NT2/D1 (cell line): ENCODE measurements at regions not wholly inside any gene's neighbourhood (a gene's known extent, or its start where the extent isn't known, plus 50 kb on each side); places are given as distances from the start of the nearest gene placed in this dataset.

ENCODE experiments used
- SUZ12 ChIP-seq: IDR thresholded peaks from 2 replicates; pipeline ENCODE4 v1.6.1; 2011; ENCODE audit not compliant: insufficient read length, insufficient read depth; ENCODE audit errors: extremely low read depth
- YY1 ChIP-seq: IDR thresholded peaks from 2 replicates; pipeline ENCODE4 v1.6.1; 2011; ENCODE audit not compliant: insufficient read length, insufficient read depth
- ZNF274 ChIP-seq: IDR thresholded peaks from 2 replicates; pipeline ENCODE4 v1.6.1; 2011; ENCODE audit warnings: mild to moderate bottlenecking, low read depth, low read length

DNA sequence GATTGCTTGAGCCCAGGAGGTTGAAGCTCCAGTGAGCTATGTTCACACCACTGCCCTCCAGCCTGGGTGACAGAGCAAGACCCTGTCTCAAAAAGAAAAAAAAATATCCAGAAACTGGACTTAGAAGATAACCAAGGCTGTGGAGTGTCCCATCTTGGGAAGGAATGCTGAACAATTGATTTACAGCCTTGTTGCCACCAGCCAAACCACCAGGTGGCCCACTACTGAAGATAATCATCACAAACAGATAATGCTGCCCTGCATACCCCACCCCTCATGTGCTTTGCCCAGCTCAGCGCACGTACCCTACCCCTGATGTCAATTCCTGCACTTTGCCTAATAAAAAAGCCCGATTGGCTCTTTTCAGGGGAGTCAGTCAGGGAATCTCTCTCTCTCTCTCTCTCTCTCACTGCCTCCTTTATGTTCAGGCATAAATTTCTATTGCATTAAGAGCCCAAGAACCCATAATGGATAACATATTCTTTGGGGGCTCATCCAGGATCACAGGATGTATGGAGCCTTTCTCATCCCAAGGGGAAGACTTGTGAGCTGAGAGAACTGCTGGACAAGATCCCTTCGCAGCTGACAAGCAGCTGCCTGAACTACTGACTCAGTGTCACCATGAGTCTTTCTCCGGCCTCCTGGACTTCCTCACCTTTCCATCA lies 166.4 kb downstream of the CD24 start:
- TF ChIP-seq SUZ12 (no peak), YY1 (no peak), ZNF274 (no peak)
